Body of pancreas (tissue), 4 donors: ENCODE measurements at regions not wholly inside any gene's neighbourhood (a gene's known extent, or its start where the extent isn't known, plus 50 kb on each side); places are given as distances from the start of the nearest gene placed in this dataset.

Source experiments
- POLR2A ChIP-seq, 3 donors: fragments of 450-650 bp; IDR thresholded peaks; one replicate each; pipeline ENCODE4 v1.6.1; 2016; ENCODE audit warnings: antibody characterized with exemption in 3 of 3, mild to moderate bottlenecking in 2 of 3
- TF ChIP-seq, protein P1 (sequence below), 7 experiments: fragments of 450-650 bp in 4 of 7; fragments of 200-600 bp in 3 of 7; sonication (generic) in 3 of 7; IDR thresholded peaks; one replicate each; pipeline ENCODE4 v1.5.1; 2016 to 2019; ENCODE audit warnings: antibody characterized with exemption in 7 of 7

DNA sequence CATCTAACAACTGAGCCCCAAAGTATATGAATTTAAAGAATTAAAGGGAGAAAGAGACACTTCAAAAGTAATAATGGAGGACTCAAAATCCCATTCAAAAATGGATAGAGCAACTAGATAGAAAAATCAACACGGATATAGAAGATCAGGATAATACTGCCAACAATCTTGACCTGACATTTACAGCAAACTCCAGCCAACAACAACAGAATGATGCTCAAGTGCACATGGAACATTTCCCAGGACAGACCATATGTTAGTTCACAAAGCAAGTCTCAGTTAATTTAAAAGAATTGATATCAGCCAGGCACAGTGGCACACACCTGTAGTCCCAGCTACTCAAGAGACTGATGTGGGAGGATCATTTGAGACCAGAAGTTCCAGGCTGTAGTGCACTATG lies 72.0 kb upstream of the SMARCAD1 start:
- no peak for TF ChIP-seq POLR2A (IDR thresholded peaks at IDR 0.05)
- TF ChIP-seq, protein P1, sequence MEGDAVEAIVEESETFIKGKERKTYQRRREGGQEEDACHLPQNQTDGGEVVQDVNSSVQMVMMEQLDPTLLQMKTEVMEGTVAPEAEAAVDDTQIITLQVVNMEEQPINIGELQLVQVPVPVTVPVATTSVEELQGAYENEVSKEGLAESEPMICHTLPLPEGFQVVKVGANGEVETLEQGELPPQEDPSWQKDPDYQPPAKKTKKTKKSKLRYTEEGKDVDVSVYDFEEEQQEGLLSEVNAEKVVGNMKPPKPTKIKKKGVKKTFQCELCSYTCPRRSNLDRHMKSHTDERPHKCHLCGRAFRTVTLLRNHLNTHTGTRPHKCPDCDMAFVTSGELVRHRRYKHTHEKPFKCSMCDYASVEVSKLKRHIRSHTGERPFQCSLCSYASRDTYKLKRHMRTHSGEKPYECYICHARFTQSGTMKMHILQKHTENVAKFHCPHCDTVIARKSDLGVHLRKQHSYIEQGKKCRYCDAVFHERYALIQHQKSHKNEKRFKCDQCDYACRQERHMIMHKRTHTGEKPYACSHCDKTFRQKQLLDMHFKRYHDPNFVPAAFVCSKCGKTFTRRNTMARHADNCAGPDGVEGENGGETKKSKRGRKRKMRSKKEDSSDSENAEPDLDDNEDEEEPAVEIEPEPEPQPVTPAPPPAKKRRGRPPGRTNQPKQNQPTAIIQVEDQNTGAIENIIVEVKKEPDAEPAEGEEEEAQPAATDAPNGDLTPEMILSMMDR (IDR thresholded peaks at IDR 0.05): no peak
